ENCODE measurements at regions not wholly inside any gene's neighbourhood (a gene's known extent, or its start where the extent isn't known, plus 50 kb on each side); places are given as distances from the start of the nearest gene placed in this dataset.

GRCh38 chr4:56184214-56184613, 203.1 kb downstream of the AASDH start:
- TF ChIP-seq CTCF (IDR thresholded peaks at IDR 0.05) = no peak
- no peak for TF ChIP-seq POLR2A (IDR thresholded peaks at IDR 0.05)
- no peak for TF ChIP-seq EP300 (IDR thresholded peaks at IDR 0.05)
